GM12892 (cell line): ENCODE measurements at regions not wholly inside any gene's neighbourhood (a gene's known extent, or its start where the extent isn't known, plus 50 kb on each side); places are given as distances from the start of the nearest gene placed in this dataset.

Source experiments
- POLR2A ChIP-seq: IDR thresholded peaks from 2 replicates; pipeline ENCODE4 v1.6.1; 2011; ENCODE audit warnings: low read depth, low read length, control low read depth
- POLR2AphosphoS5 ChIP-seq: IDR thresholded peaks from 2 replicates; pipeline ENCODE4 v1.6.1; 2011; ENCODE audit warnings: low read depth, low read length, control low read depth

GRCh38 chr1:228867108-228867950 is 132.1 kb downstream of the RHOU start:
- TF ChIP-seq POLR2A (no peak), POLR2AphosphoS5 (no peak)
